Calu3 (cell line): ENCODE measurements at regions not wholly inside any gene's neighbourhood (a gene's known extent, or its start where the extent isn't known, plus 50 kb on each side); places are given as distances from the start of the nearest gene placed in this dataset.

Experiments used
- BruUV-seq: library from RNA; stranded (reverse); fragments of 400-500 nt; replicated peaks from 2 replicates; lab custom pipeline; 2021; lab: Mats Ljungman, UMichigan
- CTCF ChIA-PET: fragments of 300-600 bp; sonication (Branson Sonifier 250); formaldehyde crosslinking; loops from one replicate; lab custom pipeline; 2022; ENCODE audit warnings: antibody characterized with exemption; lab: Charles Lee
- DNase-seq: peaks from one replicate; pipeline ENCODE4 v3.0.0; 2022
- H3K27ac Mint-ChIP-seq: one replicate; pipeline ENCODE4 v1.8.0; 2022; ENCODE audit warnings: mixed read lengths; ENCODE audit not compliant: unreplicated experiment
- H3K27me3 Mint-ChIP-seq: one replicate; pipeline ENCODE4 v1.8.0; 2022; ENCODE audit warnings: mixed read lengths; ENCODE audit not compliant: unreplicated experiment
- H3K36me3 Mint-ChIP-seq: one replicate; pipeline ENCODE4 v1.8.0; 2022; ENCODE audit warnings: mild to moderate bottlenecking, moderate library complexity, mixed read lengths; ENCODE audit not compliant: insufficient read depth, unreplicated experiment
- H3K4me1 Mint-ChIP-seq: one replicate; pipeline ENCODE4 v1.8.0; 2022; ENCODE audit warnings: mild to moderate bottlenecking, low read depth, mixed read lengths; ENCODE audit not compliant: unreplicated experiment
- H3K4me3 Mint-ChIP-seq: one replicate; pipeline ENCODE4 v1.8.0; 2022; ENCODE audit warnings: mild to moderate bottlenecking, low read depth, moderate library complexity, mixed read lengths; ENCODE audit not compliant: unreplicated experiment
- H3K9me3 Mint-ChIP-seq: one replicate; pipeline ENCODE4 v1.8.0; 2022; ENCODE audit warnings: low read depth, mixed read lengths; ENCODE audit not compliant: unreplicated experiment
- CTCF ChIP-seq: fragments of 200-600 bp; IDR thresholded peaks from one replicate; pipeline ENCODE4 v1.8.0; 2022; ENCODE audit warnings: antibody characterized with exemption; ENCODE audit not compliant: unreplicated experiment
- intact Hi-C: fragments of 100-400 bp; cut with micrococcal nuclease; formaldehyde crosslinking; loops from one replicate; pipeline ENCODE4 v1.10.0; 2022; ENCODE audit not compliant: unreplicated experiment

- no peaks in the 10 kb centered on the region for H3K27me3 Mint-ChIP-seq
- H3K9me3 Mint-ChIP-seq, result no peaks in the 10 kb centered on the region
Observed at GRCh38 chr21:35568643-35569042, 491.7 kb downstream of the SETD4 start.

GRCh38 chr21:35566874-35567273 lies 493.5 kb downstream of the SETD4 start:
- BruUV-seq, result no TSS peak
- DNase-seq, result no peak
- H3K9me3 Mint-ChIP-seq, result no peaks in the 10 kb centered on the region
- CTCF ChIA-PET, result no interaction called here
- TF ChIP-seq CTCF, result no peak
- intact Hi-C loops, result no loop called here
- H3K27me3 Mint-ChIP-seq, result no peaks in the 10 kb centered on the region
- H3K27ac Mint-ChIP-seq, result no peak overlapping the region
- H3K4me3 Mint-ChIP-seq, result no peak overlapping the region
- H3K36me3 Mint-ChIP-seq, result peaks cover 5% of the 10 kb centered on the region
- peaks cover 18% of the 10 kb centered on the region for H3K4me1 Mint-ChIP-seq

More at GRCh38 chr21:35568643-35569042, 491.7 kb downstream of the SETD4 start:
- no peak overlapping the region for H3K27ac Mint-ChIP-seq
- H3K4me3 Mint-ChIP-seq, result no peak overlapping the region
- no peak for TF ChIP-seq CTCF
- BruUV-seq, result no TSS peak
- H3K36me3 Mint-ChIP-seq, result peaks cover 5% of the 10 kb centered on the region
- intact Hi-C loops, result no loop called here
- CTCF ChIA-PET, result no interaction called here
- DNase-seq, result no peak
- peaks cover 18% of the 10 kb centered on the region for H3K4me1 Mint-ChIP-seq

GRCh38 chr21:35565204-35565611 lies 495.1 kb downstream of the SETD4 start:
- CTCF ChIA-PET, result no interaction called here
- Mint-ChIP-seq H3K4me1 (peaks cover 18% of the 10 kb centered on the region), H3K27ac (peak overlapping the region; percentile 84), H3K4me3 (peak overlapping the region; percentile 39), H3K9me3 (no peaks in the 10 kb centered on the region), H3K27me3 (no peaks in the 10 kb centered on the region), H3K36me3 (peaks cover 5% of the 10 kb centered on the region)
- intact Hi-C loops, result no loop called here
- no peak for TF ChIP-seq CTCF
- peak; percentile 68 for DNase-seq
- no TSS peak for BruUV-seq

GRCh38 chr21:35563885-35564451 lies 496.4 kb downstream of the SETD4 start:
- no TSS peak for BruUV-seq
- peaks cover 18% of the 10 kb centered on the region for H3K4me1 Mint-ChIP-seq
- no peaks in the 10 kb centered on the region for H3K9me3 Mint-ChIP-seq
- H3K27me3 Mint-ChIP-seq, result no peaks in the 10 kb centered on the region
- peaks cover 5% of the 10 kb centered on the region for H3K36me3 Mint-ChIP-seq
- CTCF ChIA-PET, result no interaction called here
- no peak overlapping the region for H3K4me3 Mint-ChIP-seq
- no peak overlapping the region for H3K27ac Mint-ChIP-seq
- DNase-seq, result no peak
- intact Hi-C loops, result no loop called here
- TF ChIP-seq CTCF, result no peak
